ENCODE measurements at regions not wholly inside any gene's neighbourhood (a gene's known extent, or its start where the extent isn't known, plus 50 kb on each side); places are given as distances from the start of the nearest gene placed in this dataset.

DNA sequence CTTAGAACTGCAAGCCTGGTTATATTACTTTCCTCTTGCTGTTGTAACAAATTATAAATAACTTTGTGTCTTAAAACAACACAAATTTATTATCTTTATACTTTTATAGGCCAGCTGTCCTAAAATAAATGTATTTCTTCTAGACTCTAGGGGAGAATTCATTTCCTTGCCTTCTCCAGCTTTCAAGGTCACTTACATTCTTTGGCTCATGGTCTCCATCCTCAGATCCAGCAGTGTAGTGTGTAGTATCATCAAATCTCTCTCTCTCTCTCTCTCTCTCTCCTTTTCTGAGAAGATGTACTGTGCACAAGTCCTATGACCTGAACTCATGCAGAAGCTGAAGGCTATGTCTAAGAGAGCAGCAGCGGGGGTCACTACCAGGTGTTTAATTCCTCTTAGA lies 1510.6 kb downstream of the MRPL39 start:
- TF ChIP-seq, protein P1, sequence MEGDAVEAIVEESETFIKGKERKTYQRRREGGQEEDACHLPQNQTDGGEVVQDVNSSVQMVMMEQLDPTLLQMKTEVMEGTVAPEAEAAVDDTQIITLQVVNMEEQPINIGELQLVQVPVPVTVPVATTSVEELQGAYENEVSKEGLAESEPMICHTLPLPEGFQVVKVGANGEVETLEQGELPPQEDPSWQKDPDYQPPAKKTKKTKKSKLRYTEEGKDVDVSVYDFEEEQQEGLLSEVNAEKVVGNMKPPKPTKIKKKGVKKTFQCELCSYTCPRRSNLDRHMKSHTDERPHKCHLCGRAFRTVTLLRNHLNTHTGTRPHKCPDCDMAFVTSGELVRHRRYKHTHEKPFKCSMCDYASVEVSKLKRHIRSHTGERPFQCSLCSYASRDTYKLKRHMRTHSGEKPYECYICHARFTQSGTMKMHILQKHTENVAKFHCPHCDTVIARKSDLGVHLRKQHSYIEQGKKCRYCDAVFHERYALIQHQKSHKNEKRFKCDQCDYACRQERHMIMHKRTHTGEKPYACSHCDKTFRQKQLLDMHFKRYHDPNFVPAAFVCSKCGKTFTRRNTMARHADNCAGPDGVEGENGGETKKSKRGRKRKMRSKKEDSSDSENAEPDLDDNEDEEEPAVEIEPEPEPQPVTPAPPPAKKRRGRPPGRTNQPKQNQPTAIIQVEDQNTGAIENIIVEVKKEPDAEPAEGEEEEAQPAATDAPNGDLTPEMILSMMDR (IDR thresholded peaks at IDR 0.05): no peak
- TF ChIP-seq EZH2 (IDR thresholded peaks at IDR 0.05; ENCODE audit: borderline replicate concordance, insufficient read depth, low read depth, low read length, poor library complexity, severe bottlenecking): no peak

Measured in B cell (primary cell).